ENCODE measurements at regions not wholly inside any gene's neighbourhood (a gene's known extent, or its start where the extent isn't known, plus 50 kb on each side); places are given as distances from the start of the nearest gene placed in this dataset.

GRCh38 chr3:137083332-137083731 is 125.5 kb downstream of the IL20RB start:
- Histone ChIP-seq H3K9me3 (ENCODE audit: low read length) (no peaks in the 10 kb centered on the region), H4K20me1 (ENCODE audit: insufficient read depth, low read length) (no peaks in the 10 kb centered on the region), H3K4me2 (ENCODE audit: low read depth, low read length) (no peak overlapping the region), H3K79me2 (ENCODE audit: insufficient read depth, low read length) (no peaks in the 10 kb centered on the region), H3K9ac (ENCODE audit: insufficient read depth, low read depth, low read length) (no peak overlapping the region), H3K4me1 (ENCODE audit: insufficient read depth, low read length) (no peaks in the 10 kb centered on the region), H3K4me3 (replicated peaks in 1 of 3; ENCODE audit: insufficient read depth in 1 of 3, low read depth in 2 of 3, low read length in 3 of 3) (no peak overlapping the region), H3K27ac (ENCODE audit: extremely low read length, insufficient read depth, low read length) (no peak overlapping the region), H3K27me3 (ENCODE audit: control insufficient read depth in 1 of 2, insufficient read depth in 2 of 2, low read length in 2 of 2) (no peaks in the 10 kb centered on the region), H2AFZ (ENCODE audit: low read length) (no peak overlapping the region), H3K36me3 (replicated peaks in 1 of 2; ENCODE audit: control insufficient read depth in 1 of 2, insufficient read depth in 2 of 2, low read length in 2 of 2) (no peaks in the 10 kb centered on the region)
- in situ Hi-C loops (cut with HindIII; ENCODE audit: extremely low pct_ligation_motif_present, low pct_unique_long_range_greater_than_20kb) (no loop called here), intact Hi-C loops (cut with micrococcal nuclease; ENCODE audit: unreplicated experiment) (no loop called here)
- no peak for DNase-seq (ENCODE audit: low spot score)
- WGBS (ENCODE audit: low lambda C conversion rate), result 2% methylated on average over 2 of the region's 2 CpGs
- no TSS peak for BruUV-seq (replicated peaks)
- POLR2A ChIA-PET, result no interaction called here
- FAIRE-seq, result no peak
- CTCF ChIA-PET (ENCODE audit: low intra/inter-chr PET ratio, low total read pairs), result no interaction called here
- no peak for ATAC-seq
- TF ChIP-seq ZNF879 (CRISPR knock-in tag; IDR thresholded peaks at IDR 0.05), result no peak
- TF ChIP-seq NRL (CRISPR knock-in tag; IDR thresholded peaks at IDR 0.05; ENCODE audit: borderline replicate concordance), result no peak
- TF ChIP-seq KDM4B (CRISPR knock-in tag; IDR thresholded peaks at IDR 0.05), result no peak
- no peak for TF ChIP-seq HOMEZ (CRISPR knock-in tag; IDR thresholded peaks at IDR 0.05; ENCODE audit: low read depth)
- TF ChIP-seq ZBTB1 (CRISPR knock-in tag; IDR thresholded peaks at IDR 0.05; ENCODE audit: borderline replicate concordance), result no peak
- no peak for TF ChIP-seq RNF219 (CRISPR knock-in tag; IDR thresholded peaks at IDR 0.05)
- TF ChIP-seq ZMYM2 (CRISPR knock-in tag; IDR thresholded peaks at IDR 0.05), result no peak
- no peak for TF ChIP-seq ZNF337 (CRISPR knock-in tag; IDR thresholded peaks at IDR 0.05; ENCODE audit: borderline replicate concordance, low read depth)
- TF ChIP-seq CBX5 (CRISPR knock-in tag; IDR thresholded peaks at IDR 0.05; ENCODE audit: borderline replicate concordance), result no peak
- no peak for TF ChIP-seq MAF1 (CRISPR knock-in tag; IDR thresholded peaks at IDR 0.05; ENCODE audit: borderline replicate concordance)
- TF ChIP-seq ZNF598 (CRISPR knock-in tag; IDR thresholded peaks at IDR 0.05; ENCODE audit: borderline replicate concordance), result no peak
- TF ChIP-seq ZNF83 (CRISPR knock-in tag; IDR thresholded peaks at IDR 0.05; ENCODE audit: borderline replicate concordance), result no peak
- TF ChIP-seq SP4 (CRISPR knock-in tag; IDR thresholded peaks at IDR 0.05), result no peak
- TF ChIP-seq FOXP4 (CRISPR knock-in tag; IDR thresholded peaks at IDR 0.05), result no peak
- TF ChIP-seq CENPBD1 (CRISPR knock-in tag; IDR thresholded peaks at IDR 0.05; ENCODE audit: borderline replicate concordance, low read depth), result no peak
- no peak for TF ChIP-seq KAT2B (IDR thresholded peaks at IDR 0.05; ENCODE audit: borderline replicate concordance, low read depth, low read length)
- no peak for TF ChIP-seq CREB1 (IDR thresholded peaks at IDR 0.05)
- no peak for TF ChIP-seq CREB1 (CRISPR knock-in tag; IDR thresholded peaks at IDR 0.05)
- TF ChIP-seq FOXO1 (CRISPR knock-in tag; IDR thresholded peaks at IDR 0.05), result no peak
- no peak for TF ChIP-seq KLF13 (CRISPR knock-in tag; IDR thresholded peaks at IDR 0.05)

Measured in HepG2 (cell line).